Skeletal muscle satellite cell (primary cell): ENCODE measurements at regions not wholly inside any gene's neighbourhood (a gene's known extent, or its start where the extent isn't known, plus 50 kb on each side); places are given as distances from the start of the nearest gene placed in this dataset.
"Not testable (repeated sequence)": the region's sequence is repeated elsewhere in the genome, so short reads cannot be mapped to it uniquely, and the experiment has no call there.

Source experiments
- H3K27me3 ChIP-seq: 2 replicates; pipeline ENCODE4 v1.7.0; 2013; ENCODE audit warnings: low read length; ENCODE audit not compliant: control insufficient read depth, insufficient read depth
- H3K36me3 ChIP-seq: 2 replicates; pipeline ENCODE4 v1.7.0; 2013; ENCODE audit warnings: mild to moderate bottlenecking, control low read depth, low read length; ENCODE audit not compliant: insufficient read depth
- H3K4me1 ChIP-seq: 2 replicates; pipeline ENCODE4 v1.7.0; 2013; ENCODE audit warnings: low read length; ENCODE audit not compliant: control insufficient read depth, insufficient read depth
- H3K4me2 ChIP-seq: 2 replicates; pipeline ENCODE4 v1.7.0; 2013; ENCODE audit warnings: mild to moderate bottlenecking, low read length
- H3K4me3 ChIP-seq: 2 replicates; pipeline ENCODE4 v1.7.0; 2013; ENCODE audit warnings: low read length
- H3K9ac ChIP-seq: 2 replicates; pipeline ENCODE4 v1.7.0; 2013; ENCODE audit warnings: mild to moderate bottlenecking, low read depth, low read length, moderate library complexity
- H3K9me3 ChIP-seq: replicated peaks from 2 replicates; pipeline ENCODE4 v1.7.0; 2013; ENCODE audit warnings: mild to moderate bottlenecking, control low read depth, low read length

DNA sequence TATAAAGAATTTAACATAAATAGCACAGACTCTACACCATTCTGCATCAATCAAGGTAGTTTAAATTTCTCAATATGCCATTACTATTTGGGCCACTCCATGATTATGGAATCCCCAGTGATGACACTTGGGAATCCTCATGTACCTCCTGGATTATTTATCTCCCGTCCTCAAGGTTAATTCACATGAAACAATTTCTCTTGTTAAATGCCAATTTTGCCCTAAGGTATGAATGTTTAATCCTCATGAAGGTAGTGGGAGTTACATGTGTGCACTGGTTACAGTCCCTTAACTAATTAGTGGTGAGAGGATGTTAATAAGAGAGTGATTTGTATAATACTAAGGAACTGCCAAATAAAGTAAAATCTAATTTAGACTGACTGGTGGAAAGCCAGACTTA, 372.3 kb upstream of the MDFIC2 start:
- H3K9me3 ChIP-seq: no peaks in the 10 kb centered on the region
- H3K27me3 ChIP-seq: peaks cover 20% of the 10 kb centered on the region
- no peak overlapping the region for H3K9ac ChIP-seq
- no peak overlapping the region for H3K4me2 ChIP-seq
- no peak overlapping the region for H3K4me3 ChIP-seq
- H3K4me1 ChIP-seq: no peaks in the 10 kb centered on the region
- H3K36me3 ChIP-seq: no peaks in the 10 kb centered on the region

DNA sequence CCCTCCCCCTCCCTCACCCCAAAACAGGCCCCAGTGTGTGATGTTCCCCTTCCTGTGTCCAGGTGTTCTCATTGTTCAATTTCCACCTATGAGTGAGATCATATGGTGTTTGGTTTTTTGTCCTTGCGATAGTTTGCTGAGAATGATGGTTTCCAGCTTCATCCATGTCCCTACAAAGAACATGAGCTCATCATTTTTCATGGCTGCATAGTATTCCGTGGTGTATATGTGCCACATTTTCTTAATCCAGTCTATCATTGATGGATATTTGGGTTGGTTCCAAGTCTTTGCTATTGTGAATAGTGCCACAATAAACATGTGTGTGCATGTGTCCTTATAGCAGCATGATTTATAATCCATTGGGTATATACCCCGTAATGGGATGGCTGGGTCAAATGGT, 363.4 kb upstream of the MDFIC2 start:
- H3K27me3 ChIP-seq: peaks cover 10% of the 10 kb centered on the region
- not testable (repeated sequence) for H3K9ac ChIP-seq

DNA sequence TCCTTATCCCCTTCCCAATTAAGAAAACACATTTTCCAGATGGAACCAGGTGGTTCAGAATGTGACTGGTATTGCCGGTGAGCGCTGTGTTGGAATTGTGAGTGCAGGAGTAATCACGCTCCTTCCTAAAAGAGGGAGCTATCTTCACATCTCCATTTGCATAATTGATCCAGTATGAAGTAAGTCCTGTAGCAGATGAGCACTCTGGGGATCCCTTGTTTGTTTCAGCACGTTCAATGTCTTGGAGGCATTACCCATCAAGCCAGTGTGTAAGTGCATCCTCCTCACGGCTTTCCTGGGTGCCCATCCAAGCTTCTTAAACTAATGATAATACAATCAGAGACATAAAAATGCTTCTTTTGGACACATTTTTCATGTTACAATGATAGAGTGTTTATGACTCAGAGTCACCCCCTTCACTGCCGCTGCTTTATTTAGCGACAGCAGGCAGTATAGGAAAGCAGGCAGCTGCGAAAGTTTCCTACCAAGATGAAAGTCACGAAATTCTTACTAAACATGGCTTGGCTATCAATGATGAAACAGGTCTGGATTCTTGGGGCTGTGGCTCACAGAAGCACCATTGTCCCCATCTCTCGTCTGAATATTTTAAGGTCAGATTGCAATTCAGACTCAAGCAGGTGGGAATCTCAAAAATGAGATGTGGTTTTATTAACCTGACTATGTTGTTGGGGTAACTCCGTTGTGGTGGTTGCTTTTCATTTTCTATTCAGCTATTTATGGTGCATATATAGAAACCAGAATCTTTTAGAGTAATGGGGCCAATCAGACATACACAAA, 346.3 kb upstream of the MDFIC2 start:
- Histone ChIP-seq H3K9me3 (no peaks in the 10 kb centered on the region), H3K27me3 (peaks cover 28% of the 10 kb centered on the region), H3K4me2 (no peak overlapping the region), H3K9ac (no peak overlapping the region), H3K4me1 (no peaks in the 10 kb centered on the region), H3K4me3 (no peak overlapping the region), H3K36me3 (no peaks in the 10 kb centered on the region)

More for the DNA sequence above, 363.4 kb upstream of the MDFIC2 start:
- H3K36me3 ChIP-seq, H3K4me1 ChIP-seq, H3K4me2 ChIP-seq, H3K9me3 ChIP-seq, H3K4me3 ChIP-seq: not testable (repeated sequence)

DNA sequence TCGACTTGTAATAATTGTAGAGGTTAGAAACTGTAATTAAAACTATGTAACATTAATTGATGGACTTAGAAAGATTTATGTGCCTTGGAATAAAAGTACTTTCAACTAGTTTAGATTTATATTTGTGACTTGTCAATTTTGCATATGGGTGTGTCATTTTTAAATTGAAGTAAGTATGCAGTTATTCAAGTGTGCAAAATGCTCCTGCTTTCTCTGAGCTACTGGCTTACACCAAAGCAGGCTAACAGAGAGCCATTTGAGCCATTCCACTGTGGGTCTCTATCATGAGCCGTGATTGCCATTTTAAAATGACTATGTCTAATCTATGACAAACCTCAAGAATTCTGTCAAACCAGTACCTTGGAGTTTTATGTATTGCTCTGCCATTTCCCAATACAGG, 345.0 kb upstream of the MDFIC2 start:
- Histone ChIP-seq H3K36me3 (no peaks in the 10 kb centered on the region), H3K27me3 (peaks cover 28% of the 10 kb centered on the region), H3K4me2 (no peak overlapping the region), H3K9ac (no peak overlapping the region), H3K4me1 (no peaks in the 10 kb centered on the region), H3K9me3 (no peaks in the 10 kb centered on the region), H3K4me3 (no peak overlapping the region)

DNA sequence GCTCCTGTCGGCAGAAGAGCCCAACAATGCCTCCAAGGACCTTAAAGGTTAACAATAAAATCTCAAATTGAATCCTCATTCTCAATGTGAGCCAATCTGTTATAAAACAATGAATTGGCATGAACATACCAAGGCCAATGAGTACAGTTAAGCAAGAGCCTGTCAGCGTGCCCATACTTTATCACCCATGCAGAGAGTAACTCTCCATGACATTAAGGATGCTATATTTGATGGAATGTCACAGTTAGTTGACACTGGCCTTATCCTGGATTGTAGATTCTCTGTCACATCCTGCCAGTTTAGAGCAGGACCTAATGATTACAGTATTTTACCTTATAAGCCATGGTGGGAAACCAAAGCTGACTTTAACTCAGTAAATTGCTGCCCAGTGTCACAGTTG, 335.4 kb upstream of the MDFIC2 start:
- H3K9ac ChIP-seq: no peak overlapping the region

DNA sequence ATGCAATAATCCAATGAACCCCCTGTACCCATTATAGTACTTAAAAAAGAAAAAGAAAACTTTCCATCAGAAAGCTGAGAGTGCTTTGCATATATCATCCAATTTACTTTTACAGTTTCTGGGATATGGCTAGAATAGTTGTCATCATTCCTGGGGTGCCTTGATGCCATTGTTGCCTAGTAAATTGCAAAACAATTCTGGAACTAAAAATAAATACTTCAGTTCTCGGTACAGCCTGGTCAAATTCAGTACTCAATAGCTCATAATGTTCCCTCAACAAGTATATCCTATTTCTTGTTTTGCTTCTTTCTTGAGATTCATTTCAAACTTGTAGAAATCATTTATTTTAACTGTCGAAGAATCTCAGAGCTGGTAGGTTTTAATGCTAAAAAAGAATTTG, 334.7 kb upstream of the MDFIC2 start:
- Histone ChIP-seq H3K4me2 (no peak overlapping the region), H3K27me3 (no peaks in the 10 kb centered on the region), H3K9me3 (no peaks in the 10 kb centered on the region), H3K9ac (no peak overlapping the region), H3K36me3 (no peaks in the 10 kb centered on the region), H3K4me1 (no peaks in the 10 kb centered on the region), H3K4me3 (no peak overlapping the region)

More for the DNA sequence above, 335.4 kb upstream of the MDFIC2 start:
- Histone ChIP-seq H3K4me3 (no peak overlapping the region), H3K9me3 (no peaks in the 10 kb centered on the region), H3K36me3 (no peaks in the 10 kb centered on the region), H3K4me2 (no peak overlapping the region), H3K4me1 (no peaks in the 10 kb centered on the region), H3K27me3 (no peaks in the 10 kb centered on the region)

DNA sequence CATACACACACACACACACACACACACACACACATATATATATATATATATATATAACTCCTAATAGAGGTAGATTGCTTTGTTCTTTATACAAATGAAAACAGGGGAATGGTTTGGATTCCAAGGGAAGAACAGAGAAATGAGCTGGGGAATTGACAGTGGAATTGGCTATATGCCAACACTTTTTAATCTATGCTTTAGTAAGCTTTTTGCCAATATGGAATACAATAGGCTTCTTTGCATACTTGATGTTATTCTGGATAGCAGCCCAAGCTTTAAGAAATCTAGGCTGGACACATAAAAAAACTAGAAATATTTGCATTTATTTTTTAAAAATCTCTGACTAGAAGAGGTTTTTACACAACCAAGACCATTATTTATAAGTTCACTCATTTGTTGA, 334.2 kb upstream of the MDFIC2 start:
- Histone ChIP-seq H3K4me1 (no peaks in the 10 kb centered on the region), H3K9me3 (no peaks in the 10 kb centered on the region), H3K4me3 (no peak overlapping the region), H3K27me3 (peaks cover 3% of the 10 kb centered on the region), H3K4me2 (no peak overlapping the region), H3K9ac (no peak overlapping the region), H3K36me3 (no peaks in the 10 kb centered on the region)

DNA sequence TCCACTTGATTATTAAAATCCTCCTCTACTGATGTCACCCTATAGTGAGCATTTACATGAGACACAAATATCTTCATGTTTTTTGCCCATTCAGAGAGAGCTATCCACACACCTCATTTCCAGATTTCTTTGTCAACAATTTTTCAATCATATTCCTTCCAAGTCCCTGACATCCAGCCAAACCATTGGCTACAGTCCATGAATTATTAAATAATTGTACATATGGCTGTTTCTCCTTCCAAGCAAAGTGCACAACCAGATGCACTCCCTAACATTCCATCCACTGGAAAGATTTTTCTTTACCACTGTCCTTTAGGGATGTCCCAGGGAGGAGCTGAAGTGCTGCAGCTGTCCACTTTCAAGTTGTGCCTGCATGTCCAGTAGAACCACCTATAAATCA, 328.0 kb upstream of the MDFIC2 start:
- H3K9ac ChIP-seq: no peak overlapping the region
- H3K4me3 ChIP-seq: no peak overlapping the region
- H3K4me1 ChIP-seq: no peaks in the 10 kb centered on the region
- no peaks in the 10 kb centered on the region for H3K9me3 ChIP-seq
- peaks cover 11% of the 10 kb centered on the region for H3K27me3 ChIP-seq
- no peaks in the 10 kb centered on the region for H3K36me3 ChIP-seq
- no peak overlapping the region for H3K4me2 ChIP-seq

DNA sequence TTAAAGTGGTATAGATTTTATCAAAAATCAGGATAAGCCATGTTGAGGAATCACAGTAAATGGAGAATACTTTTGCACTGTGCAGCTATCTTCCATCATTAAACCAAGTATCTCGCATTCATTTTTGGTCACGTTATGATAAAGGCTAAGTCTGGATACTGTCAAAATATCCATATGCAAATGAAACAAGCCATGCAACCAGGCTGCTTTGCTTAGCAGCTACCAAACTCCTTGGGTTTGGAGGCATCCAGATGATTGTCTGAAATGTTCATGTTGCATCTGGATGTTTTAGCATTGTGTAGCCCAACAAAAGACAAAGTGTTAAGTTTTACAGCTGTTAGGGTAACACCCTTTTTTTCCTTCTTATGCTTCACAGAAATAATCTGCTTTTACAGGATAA, 322.9 kb upstream of the MDFIC2 start:
- no peak overlapping the region for H3K4me2 ChIP-seq
- H3K9me3 ChIP-seq: no peaks in the 10 kb centered on the region
- H3K27me3 ChIP-seq: peaks cover 3% of the 10 kb centered on the region
- H3K4me1 ChIP-seq: no peaks in the 10 kb centered on the region
- no peak overlapping the region for H3K9ac ChIP-seq
- H3K36me3 ChIP-seq: no peaks in the 10 kb centered on the region
- H3K4me3 ChIP-seq: no peak overlapping the region

DNA sequence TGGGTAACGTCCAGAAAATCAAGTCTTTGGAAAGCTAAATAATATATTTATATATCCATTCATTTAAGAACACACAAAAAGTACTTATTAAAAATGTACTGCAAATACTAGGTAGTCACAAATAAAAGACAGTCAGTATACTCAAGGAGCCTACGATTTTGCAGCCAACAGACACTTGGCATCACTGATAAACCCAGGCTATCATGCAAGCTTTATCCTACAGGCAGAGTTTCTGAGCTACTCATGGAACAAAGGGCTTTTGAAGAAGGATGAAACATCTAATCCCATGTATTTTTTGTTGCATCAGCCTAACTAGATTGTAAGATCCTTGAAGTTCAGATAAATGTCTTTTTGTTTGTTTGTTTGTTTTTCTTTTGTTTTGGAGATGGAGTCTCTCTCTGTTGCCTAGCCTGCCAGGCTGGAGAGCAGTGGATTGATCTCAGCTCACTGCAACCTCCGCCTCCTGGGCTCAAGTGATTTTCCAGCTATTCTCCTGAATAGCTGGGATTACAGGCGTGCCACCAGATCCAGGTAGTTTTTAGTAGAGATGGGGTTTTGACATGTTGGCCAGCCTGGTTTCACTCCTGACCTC, 319.4 kb upstream of the MDFIC2 start:
- Histone ChIP-seq H3K4me2 (no peak overlapping the region), H3K27me3 (peaks cover 3% of the 10 kb centered on the region), H3K36me3 (no peaks in the 10 kb centered on the region), H3K4me3 (no peak overlapping the region), H3K9me3 (no peaks in the 10 kb centered on the region), H3K4me1 (no peaks in the 10 kb centered on the region), H3K9ac (no peak overlapping the region)

DNA sequence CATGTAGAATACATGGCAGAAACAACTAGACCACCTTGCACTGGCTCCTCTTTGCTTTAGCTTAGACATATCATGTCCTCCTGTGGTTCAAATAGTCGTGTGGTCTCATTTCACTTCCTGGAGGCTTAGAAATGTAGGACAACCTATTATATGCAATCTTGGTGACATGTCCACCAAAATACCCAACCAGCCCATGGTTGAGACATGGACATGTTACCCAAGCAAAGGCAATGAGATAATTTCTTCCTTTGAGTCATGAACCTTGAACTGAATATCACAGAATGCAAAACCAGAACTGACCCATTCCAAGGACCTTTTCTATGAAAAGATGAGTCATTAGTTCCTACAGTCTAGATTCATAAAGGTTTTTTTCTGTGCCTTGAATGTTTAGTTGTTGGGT, 309.0 kb upstream of the MDFIC2 start:
- no peaks in the 10 kb centered on the region for H3K9me3 ChIP-seq
- no peak overlapping the region for H3K9ac ChIP-seq
- no peaks in the 10 kb centered on the region for H3K4me1 ChIP-seq
- H3K27me3 ChIP-seq: peaks cover 29% of the 10 kb centered on the region
- H3K4me2 ChIP-seq: no peak overlapping the region
- H3K4me3 ChIP-seq: no peak overlapping the region
- H3K36me3 ChIP-seq: no peaks in the 10 kb centered on the region

DNA sequence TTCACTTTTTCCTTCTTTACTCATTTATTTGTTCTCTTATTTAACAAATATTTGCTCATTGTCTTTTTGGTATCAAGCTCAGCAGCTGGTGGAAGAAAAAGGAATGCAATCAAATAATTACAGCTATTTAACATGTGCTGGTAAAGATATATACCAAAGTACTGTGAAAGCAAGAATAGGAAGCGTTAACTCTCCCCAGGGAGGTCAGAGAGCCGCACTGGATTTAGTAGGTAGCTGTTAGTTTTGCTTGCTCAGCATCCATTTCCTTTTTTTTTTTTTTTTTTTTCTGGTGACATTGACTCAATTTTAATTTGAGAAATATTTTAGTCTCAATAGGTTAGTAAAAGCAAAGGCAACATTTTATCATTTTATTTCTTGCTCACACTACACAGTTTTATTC, 308.5 kb upstream of the MDFIC2 start:
- Histone ChIP-seq H3K4me1 (no peaks in the 10 kb centered on the region), H3K9ac (no peak overlapping the region), H3K36me3 (no peaks in the 10 kb centered on the region), H3K9me3 (no peaks in the 10 kb centered on the region), H3K27me3 (peaks cover 29% of the 10 kb centered on the region), H3K4me3 (no peak overlapping the region), H3K4me2 (no peak overlapping the region)
